ENCODE measurements at regions not wholly inside any gene's neighbourhood (a gene's known extent, or its start where the extent isn't known, plus 50 kb on each side); places are given as distances from the start of the nearest gene placed in this dataset.

GRCh38 chr2:116733699-116734098 is 1080.8 kb upstream of the DDX18 start:
- no peak overlapping the region for H3K4me3 ChIP-seq (replicated peaks in 1 of 2; ENCODE audit: low read depth in 1 of 2, low read length in 2 of 2)
- DNase-seq (ENCODE audit: low read depth, low spot score) = no peak
- H3K79me2 ChIP-seq (ENCODE audit: insufficient read depth, low read length) = no peaks in the 10 kb centered on the region
- no peaks in the 10 kb centered on the region for H3K36me3 ChIP-seq (ENCODE audit: control insufficient read depth in 1 of 2, insufficient read depth in 2 of 2, low read length in 2 of 2)
- H3K9me2 ChIP-seq (ENCODE audit: insufficient read depth) = no peaks in the 10 kb centered on the region
- H3K27me3 ChIP-seq (ENCODE audit: insufficient read depth, low read length) = no peaks in the 10 kb centered on the region
- H4K20me1 ChIP-seq (ENCODE audit: insufficient read depth) = no peaks in the 10 kb centered on the region
- H3K27ac ChIP-seq (ENCODE audit: low read depth, low read length) = no peak overlapping the region
- peaks cover 1 to 33% of the 10 kb centered on the region in 2 experiments; a peak in 2 of 4 replicates for H3K9me3 ChIP-seq (ENCODE audit: control insufficient read depth in 1 of 2, insufficient read depth in 1 of 2, low read depth in 1 of 2, low read length in 2 of 2)
- intact Hi-C loops (cut with micrococcal nuclease) = no loop called here
- no peak for TF ChIP-seq ZBTB33 (IDR thresholded peaks at IDR 0.05; ENCODE audit: extremely low read depth, insufficient replicate concordance, low read length)
- no peaks in the 10 kb centered on the region for H3K4me1 ChIP-seq (ENCODE audit: control insufficient read depth in 1 of 2, insufficient read depth in 2 of 2, low read length in 2 of 2)
- H3K9ac ChIP-seq (ENCODE audit: low read length) = no peak overlapping the region
- H2AFZ ChIP-seq (ENCODE audit: low read depth, low read length, poor library complexity, severe bottlenecking) = no peak overlapping the region
- BruUV-seq (replicated peaks) = no TSS peak
- H3K4me2 ChIP-seq (ENCODE audit: low read length) = no peak overlapping the region
- CTCF ChIA-PET = no interaction called here
- POLR2A ChIA-PET = no interaction called here
- RAD21 ChIA-PET (ENCODE audit: low non-redundant PET in 1 of 2, low total read pairs in 2 of 2, uncharacterized antibody in 2 of 2, unreplicated experiment in 2 of 2) = no interaction called here
- no peak for ATAC-seq

- ATAC-seq = no peak
- Histone ChIP-seq H3K9ac (ENCODE audit: low read length) (no peak overlapping the region), H3K4me2 (ENCODE audit: low read length) (no peak overlapping the region), H3K4me1 (ENCODE audit: control insufficient read depth in 1 of 2, insufficient read depth in 2 of 2, low read length in 2 of 2) (no peaks in the 10 kb centered on the region), H3K9me3 (ENCODE audit: control insufficient read depth in 1 of 2, insufficient read depth in 1 of 2, low read depth in 1 of 2, low read length in 2 of 2) (peaks cover 0 to 29% of the 10 kb centered on the region in 2 experiments; a peak in 2 of 4 replicates), H2AFZ (ENCODE audit: low read depth, low read length, poor library complexity, severe bottlenecking) (no peak overlapping the region), H3K79me2 (ENCODE audit: insufficient read depth, low read length) (no peaks in the 10 kb centered on the region), H3K36me3 (ENCODE audit: control insufficient read depth in 1 of 2, insufficient read depth in 2 of 2, low read length in 2 of 2) (no peaks in the 10 kb centered on the region), H3K9me2 (ENCODE audit: insufficient read depth) (no peaks in the 10 kb centered on the region), H3K27me3 (ENCODE audit: insufficient read depth, low read length) (no peaks in the 10 kb centered on the region), H4K20me1 (ENCODE audit: insufficient read depth) (no peaks in the 10 kb centered on the region), H3K27ac (ENCODE audit: low read depth, low read length) (no peak overlapping the region), H3K4me3 (replicated peaks in 1 of 2; ENCODE audit: low read depth in 1 of 2, low read length in 2 of 2) (no peak overlapping the region)
- intact Hi-C loops (cut with micrococcal nuclease) = no loop called here
- TF ChIP-seq MAX (IDR thresholded peaks at IDR 0.05) = no peak
- no peak for TF ChIP-seq SP1 (IDR thresholded peaks at IDR 0.05; ENCODE audit: low read depth)
- no peak for TF ChIP-seq RAD21 (IDR thresholded peaks at IDR 0.05; ENCODE audit: low read depth)
- no peak for TF ChIP-seq SIN3A (IDR thresholded peaks at IDR 0.05; ENCODE audit: low read depth)
- no peak for TF ChIP-seq ZBTB33 (IDR thresholded peaks at IDR 0.05; ENCODE audit: extremely low read depth, insufficient replicate concordance, low read length)
- TF ChIP-seq REST (IDR thresholded peaks at IDR 0.05; ENCODE audit: low read depth) = no peak
- TF ChIP-seq EZH2phosphoT487 (IDR thresholded peaks at IDR 0.05; ENCODE audit: borderline replicate concordance) = no peak
- TF ChIP-seq EGR1 (IDR thresholded peaks at IDR 0.05; ENCODE audit: low read depth) = no peak
- TF ChIP-seq TCF7L2 (IDR thresholded peaks at IDR 0.05; ENCODE audit: borderline replicate concordance, extremely low read depth, insufficient read depth, insufficient read length) = no peak
- no peak for TF ChIP-seq ELF1 (IDR thresholded peaks at IDR 0.05; ENCODE audit: borderline replicate concordance, low read depth)
- TF ChIP-seq JUND (IDR thresholded peaks at IDR 0.05) = no peak
- ChIA-PET RAD21 (ENCODE audit: low non-redundant PET in 1 of 2, low total read pairs in 2 of 2, uncharacterized antibody in 2 of 2, unreplicated experiment in 2 of 2) (no interaction called here), CTCF (no interaction called here), POLR2A (no interaction called here)
- BruUV-seq (replicated peaks) = no TSS peak
- no peak for DNase-seq (ENCODE audit: low read depth, low spot score)
Measured at GRCh38 chr2:116737951-116738350, 1076.5 kb upstream of the DDX18 start.
